Ovary (tissue), 7 donors: ENCODE measurements at regions not wholly inside any gene's neighbourhood (a gene's known extent, or its start where the extent isn't known, plus 50 kb on each side); places are given as distances from the start of the nearest gene placed in this dataset.

ENCODE experiments used
- DNase-seq, 5 donors: peaks; one replicate each; pipeline ENCODE4 v3.0.0-alpha.2; 2019 to 2020
- H3K27ac ChIP-seq, 2 donors: fragments of 200-600 bp; one replicate each; pipeline versions ENCODE4 v1.5.1 to v1.8.0; 2019 to 2022
- H3K27me3 ChIP-seq: fragments of 200-600 bp; one replicate; pipeline ENCODE4 v1.8.0; 2022
- H3K36me3 ChIP-seq: fragments of 200-600 bp; sonication (generic); one replicate; pipeline ENCODE4 v1.5.1; 2019
- H3K4me1 ChIP-seq: one replicate; pipeline ENCODE4 v1.8.1; 2013; ENCODE audit warnings: mild to moderate bottlenecking, moderate library complexity; ENCODE audit not compliant: insufficient read depth
- H3K4me3 ChIP-seq: fragments of 200-600 bp; sonication (generic); one replicate; pipeline ENCODE4 v1.5.1; 2017
- H3K9me3 ChIP-seq, 2 donors: fragments of 200-600 bp in 1 of 2; sonication (generic) in 1 of 2; one replicate each; pipeline versions ENCODE4 v1.5.1 to v1.8.1; 2013 to 2019; ENCODE audit warnings: mild to moderate bottlenecking in 1 of 2, moderate library complexity in 1 of 2
- CTCF ChIP-seq, 3 donors: fragments of 450-650 bp in 2 of 3; fragments of 200-600 bp in 1 of 3; IDR thresholded peaks; one replicate each; pipeline versions ENCODE4 v1.5.1 to v1.8.0; 2016 to 2022; ENCODE audit warnings: antibody characterized with exemption in 3 of 3, mild to moderate bottlenecking in 1 of 3
- EP300 ChIP-seq: sonication (generic); formaldehyde crosslinking; IDR thresholded peaks from one replicate; pipeline ENCODE4 v1.6.1; 2017; ENCODE audit warnings: antibody characterized with exemption
- POLR2A ChIP-seq: fragments of 450-650 bp; IDR thresholded peaks from one replicate; pipeline ENCODE4 v1.6.1; 2017; ENCODE audit warnings: antibody characterized with exemption, mild to moderate bottlenecking, moderate library complexity
- WGBS, 3 donors: extraction: QIAGEN DNeasy Blood & Tissue Kit in 1 of 3; methylation state at CpG; one replicate each; pipeline versions ENCODE4 v1.1.5 to v1.1.7; 2013 to 2017; 5-methylcytosine and 5-hydroxymethylcytosine counted together
- intact Hi-C, 4 donors: fragments of 100-400 bp; cut with DNase I; formaldehyde crosslinking; loops; one replicate each; pipeline versions ENCODE4 v1.11.0 to v1.15.1; 2022 to 2023
- donor health status: DM: no; HTN: no; CAD: no; lungs with moderate emphysema.
- donor health status: DM: no; HTN: no; CAD: no.
- donor health status: Bipolar disorder and iron deficiency.
- donor health status: DM: no; HTN: no; CAD: no.
- donor health status: DM: yes; HTN: yes; CAD: no.

- Histone ChIP-seq H3K36me3 (no peaks in the 10 kb centered on the region), H3K27ac (no peak overlapping the region), H3K4me1 (no peaks in the 10 kb centered on the region), H3K4me3 (no peak overlapping the region), H3K27me3 (no peaks in the 10 kb centered on the region), H3K9me3 (no peaks in the 10 kb centered on the region)
- no peak for TF ChIP-seq CTCF (IDR thresholded peaks at IDR 0.05)
- no peak for TF ChIP-seq EP300
- TF ChIP-seq POLR2A, result no peak
- intact Hi-C loops, result no loop called here
- 94 to 98% (median 98%) methylated on average over 4 of the region's 4 CpGs for WGBS, 3 donors
- no peak for DNase-seq
These were observed 102.9 kb upstream of the PRL start for GRCh38 chr6:22399693-22400092.

GRCh38 chr6:22401206-22401605 is 104.4 kb upstream of the PRL start:
- Histone ChIP-seq H3K27me3 (no peaks in the 10 kb centered on the region), H3K36me3 (no peaks in the 10 kb centered on the region), H3K27ac (no peak overlapping the region), H3K9me3 (no peaks in the 10 kb centered on the region), H3K4me1 (no peaks in the 10 kb centered on the region), H3K4me3 (no peak overlapping the region)
- intact Hi-C loops, result no loop called here
- DNase-seq, result no peak
- TF ChIP-seq EP300 (no peak), CTCF (IDR thresholded peaks at IDR 0.05) (no peak), POLR2A (no peak)
- WGBS, 3 donors, result 88 to 95% (median 92%) methylated on average over 1 of the region's 1 CpG

- no peaks in the 10 kb centered on the region for H3K4me1 ChIP-seq
- TF ChIP-seq POLR2A (no peak), EP300 (no peak), CTCF (IDR thresholded peaks at IDR 0.05) (no peak)
- no peak for DNase-seq
- no peaks in the 10 kb centered on the region for H3K27me3 ChIP-seq
- intact Hi-C loops, result no loop called here
- no peaks in the 10 kb centered on the region for H3K36me3 ChIP-seq
- no peaks in the 10 kb centered on the region for H3K9me3 ChIP-seq
- 87 to 94% (median 93%) methylated on average over 2 of the region's 2 CpGs for WGBS, 3 donors
- H3K27ac ChIP-seq, result no peak overlapping the region
- H3K4me3 ChIP-seq, result no peak overlapping the region
These were observed 105.1 kb upstream of the PRL start for GRCh38 chr6:22401932-22402331.

GRCh38 chr6:22409486-22409885 is 112.7 kb upstream of the PRL start:
- H3K4me1 ChIP-seq, result no peaks in the 10 kb centered on the region
- no peak overlapping the region for H3K4me3 ChIP-seq
- intact Hi-C loops, result no loop called here
- H3K36me3 ChIP-seq, result no peaks in the 10 kb centered on the region
- H3K27me3 ChIP-seq, result no peaks in the 10 kb centered on the region
- no peak overlapping the region for H3K27ac ChIP-seq
- no peak for TF ChIP-seq EP300
- TF ChIP-seq POLR2A, result no peak
- no peak for TF ChIP-seq CTCF (IDR thresholded peaks at IDR 0.05)
- H3K9me3 ChIP-seq, result no peaks in the 10 kb centered on the region
- DNase-seq, result no peak
- WGBS, 3 donors, result 85 to 100% (median 94%) methylated on average over 1 of the region's 1 CpG
